Left ventricle myocardium superior (tissue), 1 donor: ENCODE measurements at regions not wholly inside any gene's neighbourhood (a gene's known extent, or its start where the extent isn't known, plus 50 kb on each side); places are given as distances from the start of the nearest gene placed in this dataset.
"Not testable (repeated sequence)": the region's sequence is repeated elsewhere in the genome, so short reads cannot be mapped to it uniquely, and the experiment has no call there.

ENCODE experiments used
- ATAC-seq: fragments of 200-7000 bp; cut with Tn5 transposase; one replicate; pipeline ENCODE4 v1.9.1; 2020; ENCODE audit warnings: mild to moderate bottlenecking, moderate library complexity
- DNase-seq: peaks from one replicate; pipeline ENCODE4 v3.0.0-alpha.2; 2020
- intact Hi-C: fragments of 100-400 bp; cut with micrococcal nuclease; formaldehyde crosslinking; loops from one replicate; pipeline ENCODE4 v1.11.0; 2022
- donor health status: DM: no; HTN: yes; CAD: no; lungs with severe emphysema.

- intact Hi-C loops, result no loop called here
- no peak for ATAC-seq
- no peak for DNase-seq
Measured at GRCh38 chr2:71971493-71971892, 176.2 kb downstream of the CYP26B1 start.

- DNase-seq (no peak), ATAC-seq (no peak)
- intact Hi-C loops, result no loop called here
Measured at GRCh38 chr2:71965530-71965929, 182.1 kb downstream of the CYP26B1 start.

GRCh38 chr2:71962911-71963694, 184.6 kb downstream of the CYP26B1 start:
- intact Hi-C loops, result no loop called here
- ATAC-seq, result no peak
- no peak for DNase-seq

- intact Hi-C loops, result no loop called here
- ATAC-seq (no peak), DNase-seq (no peak)
Measured at GRCh38 chr2:71962350-71962749, 185.3 kb downstream of the CYP26B1 start.

DNA sequence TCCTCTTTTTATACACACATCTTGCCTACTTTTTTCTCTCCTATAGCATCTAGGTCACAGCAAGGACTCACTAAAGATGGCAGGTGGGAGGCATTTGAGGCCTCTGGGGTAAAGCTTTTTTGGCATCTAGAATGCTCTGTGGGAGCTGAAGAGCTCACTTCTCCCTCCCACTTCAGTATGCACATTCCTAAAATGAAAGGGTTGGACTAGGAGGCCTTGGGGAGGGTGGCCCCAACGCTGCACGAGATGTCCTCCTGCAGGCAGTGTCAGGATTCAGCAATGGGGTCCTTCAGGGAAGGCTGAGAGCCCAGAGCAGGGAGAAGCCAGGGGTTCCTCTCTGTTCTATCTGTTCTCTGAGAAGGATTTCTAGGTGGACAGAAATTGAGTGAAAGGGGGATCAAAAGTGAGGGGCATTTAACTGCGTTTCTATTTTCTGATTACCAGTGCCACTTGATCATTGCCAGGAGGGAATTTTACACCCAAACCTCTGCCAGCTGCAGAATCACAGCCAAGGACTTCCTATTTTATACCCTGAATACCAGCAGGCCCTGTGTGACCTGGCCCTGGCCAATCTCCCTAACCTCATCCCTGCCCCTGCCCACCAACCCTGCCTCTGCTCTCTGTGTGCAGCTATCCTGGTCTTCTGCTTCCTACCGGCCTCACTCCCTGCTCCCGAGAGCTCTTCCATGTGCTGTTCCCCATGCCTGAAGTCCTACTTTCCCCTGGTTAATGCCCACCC, 186.2 kb downstream of the CYP26B1 start:
- intact Hi-C loops, result no loop called here
- DNase-seq, result no peak
- peak; percentile 59 for ATAC-seq

DNA sequence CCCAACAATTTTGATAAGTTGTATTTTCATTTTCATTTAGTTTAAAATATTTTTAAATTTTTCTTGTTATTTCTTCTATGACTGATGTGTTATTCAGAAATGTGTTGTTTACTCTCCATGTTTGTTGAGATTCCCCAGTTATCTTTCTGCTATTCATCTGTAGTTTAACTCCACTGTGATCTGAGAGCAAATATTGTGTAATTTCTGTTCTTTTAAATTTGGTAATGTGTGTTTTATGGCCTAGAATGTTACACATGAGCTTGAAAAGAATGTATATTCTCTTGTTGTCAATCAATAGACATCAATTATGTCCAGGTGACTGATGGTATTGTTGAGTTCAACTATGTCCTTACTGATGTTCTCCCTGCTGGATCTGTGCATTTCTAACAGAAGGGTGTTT, 188.2 kb downstream of the CYP26B1 start:
- intact Hi-C loops, result no loop called here
- DNase-seq, result no peak
- ATAC-seq, result no peak

GRCh38 chr2:71958426-71958825, 189.2 kb downstream of the CYP26B1 start:
- ATAC-seq, DNase-seq, intact Hi-C loops: not testable (repeated sequence)

DNA sequence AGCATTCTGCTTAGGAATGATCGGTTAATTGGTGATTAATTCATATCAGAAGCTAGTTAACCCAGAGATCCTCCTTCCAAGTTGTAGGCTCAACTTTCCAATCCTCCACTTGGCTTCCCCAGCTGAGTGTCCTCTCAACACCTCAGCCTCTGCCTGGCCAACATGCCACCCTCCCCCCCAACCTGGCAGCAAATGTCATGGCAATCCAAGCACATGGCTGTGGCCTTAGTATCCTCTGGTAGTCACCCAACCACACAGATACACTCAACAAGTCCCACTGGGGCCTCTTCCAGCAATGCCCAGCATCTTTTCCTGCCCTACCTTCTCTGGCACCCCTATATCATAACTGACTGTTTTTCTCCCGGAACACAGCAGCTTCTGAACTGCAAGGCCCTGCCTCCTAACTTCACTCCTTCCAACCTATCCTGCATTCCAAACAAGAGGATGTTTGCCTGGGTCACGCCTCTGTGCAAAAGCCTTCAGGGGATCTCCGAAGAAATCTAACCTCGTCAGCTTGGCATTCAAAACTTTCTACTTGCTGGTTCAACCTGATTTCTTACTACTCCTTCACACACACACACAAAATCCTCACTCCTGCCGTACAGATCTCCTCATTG, 195.0 kb downstream of the CYP26B1 start:
- DNase-seq, result no peak
- ATAC-seq, result no peak
- intact Hi-C loops, result no loop called here

DNA sequence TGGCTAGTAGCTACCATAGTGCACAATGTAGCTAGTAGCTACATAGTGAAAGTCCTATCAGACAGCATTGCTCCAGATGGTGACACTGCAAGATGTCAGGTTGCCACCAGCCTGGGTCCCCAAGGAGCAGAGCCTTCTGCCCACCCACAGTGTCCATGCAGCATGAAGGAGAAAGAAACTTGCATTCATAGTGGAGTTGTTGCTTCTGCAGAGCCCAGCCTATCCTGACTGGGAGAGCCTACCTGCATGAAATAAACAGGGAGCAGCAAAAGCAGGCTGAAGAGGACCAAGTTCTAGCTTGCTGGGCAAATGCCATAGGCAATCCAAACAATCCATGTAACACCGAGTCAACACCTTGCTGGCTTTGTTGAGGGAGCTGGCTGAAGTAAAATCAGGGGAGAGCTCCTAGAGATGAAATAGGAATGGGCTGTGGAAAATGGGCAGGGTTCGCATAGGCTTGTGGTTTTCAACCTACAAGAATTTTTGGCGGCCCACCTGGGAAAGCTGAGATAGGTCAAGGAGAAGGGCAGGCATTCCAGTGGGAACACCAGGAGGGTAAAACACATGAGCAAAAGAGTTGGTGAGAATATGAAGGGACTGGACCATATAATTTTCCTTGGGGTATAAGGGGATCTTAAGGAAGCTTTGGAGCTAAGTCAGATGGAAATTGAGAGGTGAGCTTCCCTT, 195.8 kb downstream of the CYP26B1 start:
- no peak for ATAC-seq
- intact Hi-C loops, result no loop called here

DNA sequence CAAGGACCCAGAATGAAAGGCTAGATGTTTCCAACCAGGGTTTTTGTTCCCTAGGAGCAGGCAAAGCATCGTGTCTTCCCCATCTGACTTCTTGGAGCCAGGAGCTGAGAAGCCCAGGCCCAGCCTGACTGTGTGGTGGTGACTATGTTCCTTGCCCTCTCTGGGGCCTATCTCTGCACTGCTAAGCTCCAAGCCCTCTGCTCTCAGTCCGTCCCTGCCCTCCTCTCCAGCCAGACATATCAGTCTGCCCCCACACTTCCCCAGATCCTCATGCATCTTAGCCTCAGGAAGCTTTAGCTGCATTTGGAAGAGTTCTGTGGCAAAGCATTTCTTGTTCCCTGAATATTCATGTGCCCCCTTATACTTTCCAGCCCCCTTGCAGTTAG, 196.6 kb downstream of the CYP26B1 start:
- DNase-seq (peak; percentile 51), ATAC-seq (no peak)
- intact Hi-C loops, result no loop called here

More for the DNA sequence above, 195.8 kb downstream of the CYP26B1 start:
- no peak for DNase-seq

DNA sequence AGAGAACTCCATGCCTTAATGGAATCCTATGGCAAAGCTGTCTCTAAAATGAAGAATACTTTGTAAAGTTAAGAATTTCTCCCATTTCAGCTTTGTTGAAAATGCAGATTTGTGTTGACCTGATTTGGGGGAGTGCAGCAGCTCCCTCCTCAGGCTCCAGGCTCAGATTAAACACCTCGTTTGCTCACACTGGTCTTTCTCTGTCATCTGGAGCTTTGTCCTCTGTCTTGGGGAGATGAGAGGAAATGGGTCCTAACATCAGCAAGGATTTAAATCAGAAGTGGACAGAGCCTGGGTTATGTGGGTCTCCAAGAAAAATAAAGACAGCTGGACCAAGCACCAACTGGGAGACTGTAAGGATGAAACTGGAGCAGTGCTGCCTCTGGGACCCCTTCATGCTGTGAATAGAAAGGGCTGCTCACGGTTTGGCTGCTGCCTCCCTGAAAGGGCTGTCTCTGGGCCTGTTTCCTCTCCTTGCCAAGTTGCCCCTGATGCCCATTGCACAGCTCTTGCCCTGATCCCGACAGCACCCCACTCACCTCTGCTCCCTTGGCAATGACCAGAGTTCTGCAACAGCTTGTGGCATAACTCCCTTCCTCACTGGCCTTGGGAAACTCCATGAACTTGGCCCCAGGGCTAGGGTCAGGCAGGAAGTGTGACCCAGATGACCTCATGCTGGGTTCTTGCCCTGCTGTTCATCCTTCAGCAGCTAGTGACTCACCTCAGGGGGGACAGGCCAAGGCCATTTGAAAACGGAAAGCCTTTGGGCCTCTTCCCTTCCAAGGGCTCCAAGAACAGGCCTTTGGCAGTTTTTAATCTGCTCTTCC, 197.2 kb downstream of the CYP26B1 start:
- ATAC-seq (peak; percentile 95), DNase-seq (peak; percentile 82)
- intact Hi-C loops, result no loop called here

GRCh38 chr2:71949537-71949798, 198.2 kb downstream of the CYP26B1 start:
- ATAC-seq, result no peak
- no peak for DNase-seq
- intact Hi-C loops, result no loop called here

- DNase-seq, result no peak
- intact Hi-C loops, result no loop called here
- ATAC-seq, result peak; percentile 61
Measured at GRCh38 chr2:71948781-71949536, 198.7 kb downstream of the CYP26B1 start.

GRCh38 chr2:71947809-71948208, 199.9 kb downstream of the CYP26B1 start:
- DNase-seq (no peak), ATAC-seq (no peak)
- intact Hi-C loops, result no loop called here

DNA sequence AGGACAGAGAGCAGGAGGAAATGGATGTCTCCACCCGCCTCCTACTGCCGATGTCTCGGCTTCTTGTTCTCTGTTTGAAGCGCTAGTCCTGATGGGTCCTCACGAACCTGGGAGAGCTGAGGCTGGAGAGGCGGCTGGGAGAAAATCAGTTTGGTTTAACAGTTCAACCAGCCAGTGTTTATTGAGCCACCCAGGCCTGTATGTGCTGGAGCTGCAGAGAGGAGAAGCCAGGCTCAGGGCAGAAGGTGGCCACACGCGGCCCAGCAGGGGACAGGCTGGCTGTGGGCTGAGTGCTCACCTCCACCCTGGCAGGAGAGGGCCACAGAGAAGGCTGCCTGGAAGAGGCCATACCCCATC, 202.1 kb downstream of the CYP26B1 start:
- intact Hi-C loops, result no loop called here
- no peak for DNase-seq
- no peak for ATAC-seq

DNA sequence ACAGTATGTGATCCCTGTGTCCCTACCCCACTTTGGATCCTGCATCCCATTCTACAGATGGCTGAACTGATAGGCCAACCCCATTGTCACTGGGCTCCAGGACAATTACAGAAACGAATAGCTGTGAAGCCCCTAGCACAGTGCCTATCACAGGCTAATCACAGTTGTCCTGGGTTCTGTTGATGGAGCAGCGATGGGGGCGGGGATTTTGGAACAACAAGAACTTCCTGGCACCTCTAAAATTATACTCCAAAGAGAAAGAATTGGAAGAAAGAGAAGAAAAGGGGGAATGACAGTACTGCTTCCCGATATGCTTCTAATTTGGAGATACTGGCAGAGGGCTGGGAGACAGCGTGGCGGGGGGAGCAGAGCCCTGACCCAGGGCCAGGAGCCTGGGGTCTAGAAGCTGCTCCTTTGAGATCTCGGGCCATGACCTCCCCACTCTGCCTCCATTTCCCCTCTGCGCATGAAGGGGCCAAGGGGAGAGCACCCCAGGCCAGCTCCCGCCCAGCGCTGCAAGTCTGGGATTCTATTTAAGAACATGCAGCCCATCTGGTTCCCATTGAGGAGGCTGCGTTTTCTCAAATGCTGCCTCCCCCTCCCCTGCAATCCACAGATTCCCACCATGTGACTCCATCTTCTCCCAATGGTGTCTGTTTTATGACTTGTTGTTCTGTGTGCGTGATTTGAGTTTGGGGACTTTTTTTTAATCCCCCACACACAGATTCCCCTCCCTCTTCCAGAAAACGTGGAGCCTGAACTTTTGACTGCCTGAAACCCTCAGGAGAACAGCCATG, 202.7 kb downstream of the CYP26B1 start:
- ATAC-seq, result peak; percentile 26
- intact Hi-C loops, result no loop called here

GRCh38 chr2:71944183-71944550, 203.5 kb downstream of the CYP26B1 start:
- DNase-seq, result no peak
- intact Hi-C loops, result no loop called here
- ATAC-seq, result no peak

More for the DNA sequence above, 202.7 kb downstream of the CYP26B1 start:
- DNase-seq, result no peak
